HG02870 (cell line): ENCODE measurements at regions not wholly inside any gene's neighbourhood (a gene's known extent, or its start where the extent isn't known, plus 50 kb on each side); places are given as distances from the start of the nearest gene placed in this dataset.

ENCODE experiments used
- ATAC-seq: cut with Tn5 transposase; IDR thresholded peaks from one replicate; pipeline ENCODE4 v1.9.1; 2021; ENCODE audit warnings: mild to moderate bottlenecking, moderate library complexity; ENCODE audit not compliant: unreplicated experiment

DNA sequence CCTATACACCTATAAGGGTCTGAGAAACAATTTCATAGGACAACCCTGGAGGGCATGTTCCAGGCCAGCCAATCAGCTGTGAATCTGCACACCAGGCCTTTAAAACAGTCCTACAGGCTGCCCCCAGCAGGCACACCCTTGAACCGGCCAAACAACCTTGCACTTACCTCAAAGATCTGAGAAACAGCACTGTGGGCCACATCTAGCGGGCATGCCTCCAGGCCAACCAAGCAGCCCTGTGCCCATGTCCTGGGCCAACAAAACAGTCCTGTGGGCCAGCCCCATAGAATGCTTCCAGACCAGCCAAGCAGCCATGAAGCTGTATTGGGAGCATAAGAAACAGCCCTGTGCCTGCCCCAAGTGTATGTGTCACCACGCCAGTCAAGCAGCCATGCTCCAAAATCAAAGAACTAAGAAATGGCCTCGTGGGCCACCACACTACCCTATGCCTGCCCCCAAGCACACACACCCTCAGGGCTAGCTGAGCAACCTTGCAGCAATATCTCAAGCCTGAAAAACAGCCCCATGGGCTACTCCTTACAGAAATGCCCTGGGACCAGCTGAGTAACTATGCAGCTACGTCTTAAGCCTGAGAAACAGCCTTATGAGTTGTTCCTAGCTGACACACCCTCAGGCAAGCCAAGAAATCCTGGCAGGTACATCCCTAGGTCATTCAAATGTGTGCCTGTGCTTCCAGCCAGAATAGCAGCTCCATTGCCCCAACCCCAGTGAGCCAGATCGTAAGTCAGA lies 2243.8 kb upstream of the C9orf72 start:
- no peak for ATAC-seq

DNA sequence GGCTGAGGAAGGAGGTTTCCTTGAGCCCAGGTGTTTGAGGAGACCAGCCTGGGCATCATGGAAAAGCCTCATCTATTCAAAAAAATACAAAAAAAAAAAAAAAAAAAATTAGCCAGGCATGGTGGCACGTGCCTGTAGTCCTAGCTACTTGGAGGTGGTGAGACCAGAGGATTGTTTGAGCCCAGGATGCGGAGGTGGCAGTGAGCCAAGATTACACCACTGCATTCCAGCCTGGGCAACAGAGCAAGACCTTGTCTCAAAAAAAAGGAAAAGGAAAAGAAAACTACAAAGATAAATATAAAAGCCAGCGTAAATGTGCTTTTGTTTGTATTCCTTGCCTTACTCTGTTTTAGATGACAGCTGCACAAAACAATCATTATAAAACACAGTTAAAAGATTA lies 2249.2 kb upstream of the C9orf72 start:
- no peak for ATAC-seq

DNA sequence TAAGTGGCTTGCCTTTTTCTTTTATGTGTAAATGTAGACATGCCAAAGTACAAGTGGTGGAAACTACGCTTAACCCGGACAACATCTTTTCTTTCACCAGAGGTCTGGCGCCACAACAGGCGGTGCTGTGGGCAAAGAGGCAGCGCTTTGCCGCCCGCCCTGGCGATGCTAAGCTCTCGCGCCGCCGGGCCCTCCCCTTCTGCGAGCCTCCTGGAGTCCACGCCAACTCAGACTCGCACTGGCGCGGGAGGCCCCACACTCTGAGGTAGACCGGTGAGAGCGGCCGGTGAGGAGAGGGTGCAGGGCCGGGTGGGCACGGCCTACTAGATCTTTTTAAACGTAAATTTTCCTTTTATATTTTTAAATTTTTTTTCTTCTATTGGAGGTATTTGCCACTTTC lies 2253.1 kb upstream of the C9orf72 start:
- no peak for ATAC-seq

- ATAC-seq: no peak
Observed at GRCh38 chr9:29830821-29831220, 2257.5 kb upstream of the C9orf72 start.

- ATAC-seq: no peak
Observed at GRCh38 chr9:29838491-29839020, 2265.3 kb upstream of the C9orf72 start.

GRCh38 chr9:29844251-29844650 lies 2271.0 kb upstream of the C9orf72 start:
- ATAC-seq: no peak

DNA sequence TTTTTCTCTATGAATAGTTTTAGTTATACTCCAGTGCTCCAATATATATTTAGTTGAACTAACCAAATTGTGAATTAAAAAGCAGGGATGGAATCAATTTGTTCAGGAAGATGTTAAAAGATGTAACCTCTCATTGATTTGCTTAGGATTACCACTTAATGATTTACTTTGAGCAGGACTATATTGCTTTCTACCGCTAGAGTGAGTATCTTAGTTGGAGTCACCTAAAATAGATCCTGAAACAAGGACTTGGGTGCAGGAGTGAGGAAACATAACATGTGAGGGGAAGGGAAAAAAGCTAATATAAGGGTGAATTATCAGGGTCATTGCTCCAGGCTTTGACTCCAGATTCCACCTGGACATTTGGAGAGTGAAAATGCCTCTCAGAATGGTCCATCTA lies 2277.4 kb upstream of the C9orf72 start:
- ATAC-seq: no peak

GRCh38 chr9:29861803-29862202 lies 2288.5 kb upstream of the C9orf72 start:
- no peak for ATAC-seq

GRCh38 chr9:29865764-29866313 lies 2292.6 kb upstream of the C9orf72 start:
- no peak for ATAC-seq

DNA sequence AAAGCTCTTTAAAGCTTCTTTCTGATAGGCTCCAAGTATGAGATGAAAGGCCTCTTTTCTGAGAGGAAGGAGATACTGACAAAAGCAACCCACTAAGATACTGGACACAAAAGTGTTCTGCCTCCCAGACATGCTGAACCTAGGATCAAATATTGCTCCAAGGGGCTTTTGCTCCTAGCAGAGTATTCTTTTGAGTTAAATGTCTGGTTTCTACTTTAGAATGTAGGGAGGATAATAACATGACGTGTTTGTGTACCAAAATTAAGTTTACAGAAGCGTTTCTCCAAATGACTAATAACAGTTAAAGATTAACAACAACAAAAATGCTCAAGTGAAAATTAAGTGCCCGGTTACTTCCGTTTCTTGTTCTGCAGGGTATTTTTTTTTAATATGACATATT lies 2293.3 kb upstream of the C9orf72 start:
- ATAC-seq: no peak

- ATAC-seq: no peak
Observed at GRCh38 chr9:29873579-29873978, 2300.3 kb upstream of the C9orf72 start.

DNA sequence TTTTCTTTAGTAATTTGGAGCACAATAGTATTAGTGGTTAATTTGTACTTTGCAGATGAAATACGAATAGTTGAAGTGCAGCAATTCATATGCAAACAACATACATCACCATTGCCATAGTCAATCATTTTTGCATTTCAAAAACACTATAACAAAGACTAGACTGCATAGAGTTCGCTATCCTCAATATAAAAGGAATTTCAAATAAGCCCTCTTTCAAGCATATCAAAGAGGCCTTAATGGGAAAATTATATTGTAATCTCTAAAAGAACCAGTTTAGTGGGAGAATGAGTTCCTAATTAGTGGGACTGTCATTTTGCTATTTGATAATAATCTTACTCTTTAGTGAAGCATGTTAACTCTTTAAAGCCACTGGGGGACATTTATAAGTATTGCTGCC lies 2302.3 kb upstream of the C9orf72 start:
- no peak for ATAC-seq

GRCh38 chr9:29882767-29883166 lies 2309.5 kb upstream of the C9orf72 start:
- ATAC-seq: no peak

DNA sequence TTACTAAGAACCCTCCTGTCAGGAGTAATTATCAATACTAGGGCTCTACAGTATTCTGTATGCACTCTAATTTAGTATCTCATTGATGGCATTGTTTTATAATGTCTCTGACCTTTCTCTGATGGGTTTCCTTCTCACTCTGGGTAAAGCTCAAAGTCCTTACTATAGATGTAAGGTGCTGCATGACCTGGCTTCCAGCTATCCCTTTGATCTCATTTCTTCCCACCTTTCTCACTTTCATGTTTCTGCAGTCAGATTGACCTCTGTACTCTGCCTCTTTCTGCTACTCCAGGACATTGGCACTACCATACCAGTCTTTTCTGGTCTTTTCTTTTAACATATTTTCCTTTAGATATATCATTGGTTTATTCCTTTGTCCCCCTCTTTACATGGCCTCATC lies 2332.8 kb upstream of the C9orf72 start:
- no peak for ATAC-seq

DNA sequence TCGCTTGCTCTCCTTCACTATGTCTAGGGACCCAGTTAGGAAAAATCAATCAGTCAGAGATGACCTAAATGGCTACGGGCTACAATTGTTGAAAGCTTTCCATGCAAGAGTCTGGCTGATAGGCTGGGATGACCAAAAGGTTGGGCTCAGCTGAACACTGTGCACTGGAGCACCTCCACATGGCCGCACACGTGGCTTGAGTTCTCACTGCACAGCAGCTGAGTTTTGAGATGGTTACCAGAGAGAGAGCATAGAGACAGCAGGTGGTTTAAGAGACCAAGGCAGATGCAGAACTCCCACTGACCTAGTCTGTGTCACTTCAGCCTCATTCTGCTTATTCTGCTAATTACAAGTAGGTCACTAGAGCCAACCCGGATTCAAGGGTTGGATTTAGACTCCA lies 2354.8 kb upstream of the C9orf72 start:
- no peak for ATAC-seq

DNA sequence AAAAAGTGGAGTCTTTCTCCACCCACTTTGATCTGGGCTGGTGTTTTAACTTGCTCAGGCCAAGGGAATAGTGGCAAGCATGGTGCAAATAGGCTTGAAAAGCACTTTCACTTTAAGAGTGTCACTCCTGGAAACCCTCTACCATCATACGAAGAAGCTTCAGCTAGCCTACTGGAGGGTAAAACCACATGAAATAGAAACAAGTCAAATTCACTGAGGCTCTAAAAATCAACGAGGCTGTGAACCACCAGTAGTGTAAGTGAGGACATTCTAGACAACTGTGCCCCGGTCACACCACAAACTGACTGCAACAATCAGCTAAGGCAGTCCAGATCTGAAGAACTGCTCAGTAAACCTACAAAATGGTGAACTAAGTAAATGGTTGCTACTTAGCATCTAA lies 2366.3 kb upstream of the C9orf72 start:
- no peak for ATAC-seq

- no peak for ATAC-seq
Observed at GRCh38 chr9:29945012-29945411, 2371.7 kb upstream of the C9orf72 start.

DNA sequence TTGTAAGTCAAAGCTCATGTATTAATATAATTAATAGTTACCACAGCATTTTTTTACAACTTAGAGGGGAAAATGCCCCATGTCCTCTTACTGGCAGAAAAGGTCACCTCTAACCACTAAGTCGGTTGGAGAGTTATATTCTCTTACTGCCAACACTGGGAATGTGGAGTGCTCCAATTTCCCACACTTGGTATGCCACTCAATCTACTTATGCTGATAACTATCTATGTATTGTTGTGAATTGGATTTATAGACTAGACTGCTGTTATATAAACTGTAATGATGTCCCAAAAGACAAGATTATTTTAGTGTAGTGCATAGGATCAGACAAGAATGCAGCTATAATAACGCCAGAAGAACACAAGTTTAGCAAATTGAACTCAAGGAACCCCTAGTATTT lies 2385.2 kb upstream of the C9orf72 start:
- ATAC-seq: no peak

DNA sequence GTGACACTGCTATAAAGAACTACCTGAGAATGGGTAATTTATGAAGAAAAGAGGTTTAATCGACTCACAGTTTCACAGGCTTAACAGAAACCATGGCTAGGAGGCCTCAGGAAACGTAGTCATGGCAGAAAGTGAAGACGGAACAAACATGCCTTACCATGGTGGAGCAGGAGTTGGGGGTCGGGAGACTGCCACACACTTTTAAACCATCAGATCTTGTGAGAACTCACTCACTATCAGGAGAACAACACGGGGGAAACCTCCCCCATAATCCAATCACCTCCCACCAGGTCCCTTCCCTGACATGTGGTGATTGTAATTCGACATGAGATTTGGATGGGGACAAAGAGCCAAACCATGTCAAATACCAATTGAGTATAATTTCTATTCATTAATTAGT lies 2392.6 kb upstream of the C9orf72 start:
- no peak for ATAC-seq

- no peak for ATAC-seq
Observed at GRCh38 chr9:29966247-29966646, 2393.0 kb upstream of the C9orf72 start.

- no peak for ATAC-seq
Observed at GRCh38 chr9:29968831-29969230, 2395.6 kb upstream of the C9orf72 start.

DNA sequence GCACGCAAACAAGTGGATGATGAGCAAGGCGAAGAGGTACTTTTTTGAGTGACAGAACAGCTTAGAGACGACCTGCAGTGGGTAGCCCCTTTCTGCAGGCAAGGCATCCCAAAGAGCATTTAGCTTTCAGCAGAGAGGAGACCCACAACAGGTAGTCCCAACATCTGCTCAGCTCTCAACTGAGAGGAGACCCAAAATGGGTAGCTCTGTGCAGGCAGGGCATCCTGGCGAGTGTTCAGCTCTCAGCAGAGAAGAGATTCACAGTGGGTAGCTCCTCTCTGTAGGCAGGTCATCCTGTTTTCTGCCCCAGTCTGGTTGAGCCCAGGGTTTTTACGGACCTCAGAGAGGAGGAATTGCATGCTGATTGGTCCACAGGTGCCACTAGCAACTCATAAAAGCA lies 2396.1 kb upstream of the C9orf72 start:
- ATAC-seq: no peak
